Superior temporal gyrus (tissue), 1 donor: ENCODE measurements at regions not wholly inside any gene's neighbourhood (a gene's known extent, or its start where the extent isn't known, plus 50 kb on each side); places are given as distances from the start of the nearest gene placed in this dataset.
"Not testable (repeated sequence)": the region's sequence is repeated elsewhere in the genome, so short reads cannot be mapped to it uniquely, and the experiment has no call there.

Source experiments
- DNase-seq: peaks from one replicate; pipeline ENCODE4 v3.0.0-alpha.2; 2016; ENCODE audit errors: extremely low spot score

DNA sequence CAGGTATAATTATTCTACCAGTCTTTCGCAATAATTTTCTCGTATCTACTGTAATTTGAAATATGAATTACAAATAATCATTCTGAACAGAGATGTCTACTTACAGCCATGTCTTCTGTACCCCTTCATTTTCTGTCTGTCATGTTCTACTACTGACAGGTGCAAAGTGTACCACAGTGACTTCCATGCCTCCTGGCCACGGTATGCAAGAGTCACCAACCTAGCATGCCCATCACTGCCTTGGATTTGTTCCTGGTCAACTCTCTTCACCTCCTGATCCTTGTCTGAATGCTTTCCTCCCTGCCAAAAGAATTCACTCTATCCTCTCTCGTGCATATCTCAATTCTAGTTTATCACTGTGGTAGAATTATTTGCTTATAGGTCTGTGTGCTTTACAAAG is 755.4 kb downstream of the KCNJ2 start:
- DNase-seq, result no peak

DNA sequence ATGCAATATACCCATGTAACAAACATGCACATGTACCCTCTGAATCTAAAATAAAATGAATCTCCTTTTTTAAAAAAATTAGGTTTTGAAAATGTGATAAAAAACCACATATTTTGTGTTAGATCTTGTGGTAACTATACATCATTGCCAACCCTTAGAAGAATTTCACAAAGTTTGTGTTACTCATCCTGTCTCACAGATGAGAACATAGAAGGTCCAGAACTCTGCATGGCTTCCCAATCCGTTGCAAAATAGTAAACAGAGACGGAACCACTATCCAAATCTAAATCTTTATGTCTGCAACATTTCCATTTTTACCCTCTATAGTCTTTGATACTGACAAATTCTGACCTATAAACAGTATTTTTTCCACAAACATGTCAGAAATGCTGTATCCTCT is 759.9 kb downstream of the KCNJ2 start:
- no peak for DNase-seq

DNA sequence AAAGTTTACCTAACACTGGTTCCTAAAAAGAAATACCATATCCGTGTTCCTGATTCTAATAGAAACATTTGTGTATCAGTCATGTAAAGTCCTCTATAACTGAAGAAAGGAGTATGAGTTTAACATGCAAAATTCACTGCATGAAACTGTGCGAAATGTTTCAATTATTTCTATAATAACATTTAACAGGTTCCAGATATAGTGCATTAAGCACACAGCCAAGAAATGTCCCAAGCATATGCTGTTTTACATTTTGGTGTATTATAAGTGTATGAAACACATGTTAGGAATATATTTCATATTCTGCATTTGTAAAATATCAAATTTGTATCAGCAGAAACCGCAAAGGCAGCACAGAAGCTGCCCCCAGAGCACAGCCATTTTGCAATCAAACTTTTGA is 764.9 kb downstream of the KCNJ2 start:
- no peak for DNase-seq

DNA sequence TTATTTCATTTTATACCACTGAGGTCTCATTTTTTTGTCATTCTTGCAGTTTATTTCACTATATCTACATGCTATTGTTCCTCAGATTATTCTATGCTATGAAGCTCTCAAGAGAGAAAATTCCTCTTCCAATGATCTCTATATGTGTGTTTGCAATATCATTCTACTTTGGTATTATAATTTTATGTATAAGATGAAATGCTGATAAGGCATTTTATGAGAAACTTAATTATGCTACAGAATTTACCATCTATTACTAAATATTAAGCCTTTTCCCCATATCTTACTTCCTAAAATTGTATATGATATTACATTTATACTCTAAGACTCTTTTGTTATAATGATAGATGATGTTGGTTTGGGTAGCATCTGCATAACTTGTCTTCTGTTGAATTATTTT is 765.5 kb downstream of the KCNJ2 start:
- DNase-seq, result no peak

DNA sequence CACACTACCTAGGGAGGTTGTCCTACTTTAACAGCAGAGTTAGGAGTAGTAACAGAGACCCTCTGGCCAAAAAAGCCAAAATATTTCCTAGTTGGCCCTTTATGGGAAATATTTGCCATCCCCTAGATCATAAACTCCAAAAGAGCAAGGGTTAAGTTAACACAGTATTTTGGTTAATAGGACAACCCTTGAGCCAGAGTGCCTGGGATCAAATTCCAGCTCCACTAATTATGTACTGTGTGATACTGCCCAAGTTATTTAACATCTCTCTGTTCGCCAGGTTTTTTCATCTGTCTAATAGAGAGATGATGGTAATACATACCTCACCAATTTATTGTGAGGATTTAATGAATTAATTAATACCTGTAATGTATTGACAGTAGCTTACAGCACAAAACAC is 767.4 kb downstream of the KCNJ2 start:
- DNase-seq, result no peak

DNA sequence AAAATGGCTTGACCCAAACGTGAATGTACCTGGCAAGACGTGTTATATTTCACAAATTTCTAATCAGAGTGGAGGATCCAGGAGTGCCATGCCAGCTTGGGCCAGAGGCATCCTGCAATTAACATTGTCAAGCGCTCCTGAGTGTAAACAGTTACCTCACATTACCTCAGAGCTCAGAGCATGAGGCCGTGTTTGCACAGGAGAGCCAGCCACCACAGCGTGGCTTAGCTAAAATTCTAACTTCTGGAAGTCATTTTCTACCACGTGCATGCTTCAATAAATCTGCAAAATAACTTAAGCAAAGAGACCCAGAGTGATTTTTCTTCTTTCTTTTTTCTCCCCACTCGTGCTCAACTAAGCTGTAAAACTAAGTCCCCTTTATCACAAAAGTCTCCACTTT is 769.0 kb downstream of the KCNJ2 start:
- DNase-seq, result no peak

DNA sequence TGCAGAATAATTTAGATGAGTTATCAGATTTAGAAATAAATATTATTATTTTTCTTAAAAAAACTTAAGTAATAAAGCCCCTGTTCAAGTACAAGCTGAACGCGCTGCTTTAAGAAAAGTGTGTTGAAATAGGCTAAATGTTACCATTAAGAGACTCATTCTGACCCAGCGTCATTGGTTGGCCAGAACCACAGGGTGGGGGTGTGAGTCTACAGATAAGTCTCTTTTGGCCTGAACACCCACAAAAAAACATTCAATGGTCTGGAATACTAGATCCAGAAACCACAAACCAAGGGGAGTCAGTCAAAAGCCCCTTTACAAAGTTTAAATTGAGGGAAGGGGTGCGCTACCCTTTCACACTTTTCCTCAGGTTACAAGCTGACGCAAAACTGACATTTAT is 776.1 kb downstream of the KCNJ2 start:
- no peak for DNase-seq

DNA sequence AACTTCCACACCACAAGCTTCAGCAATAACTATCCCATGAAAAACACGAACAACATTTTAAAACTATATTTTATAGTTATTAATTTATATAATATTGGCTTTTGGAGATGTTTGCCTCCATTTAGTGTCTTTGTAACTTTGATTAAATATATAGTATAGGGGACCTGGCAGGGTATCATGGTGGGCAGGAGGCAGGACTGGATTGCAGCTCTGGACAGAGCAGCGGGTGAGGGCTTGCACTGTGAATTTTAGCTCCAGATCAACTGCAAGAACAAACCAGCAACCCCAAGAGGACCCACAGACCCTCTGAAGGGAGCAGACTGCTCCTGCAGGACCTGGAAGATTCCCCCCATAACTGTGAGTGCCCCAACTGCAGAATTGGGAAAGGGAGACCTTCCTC is 777.9 kb downstream of the KCNJ2 start:
- DNase-seq, result no peak

DNA sequence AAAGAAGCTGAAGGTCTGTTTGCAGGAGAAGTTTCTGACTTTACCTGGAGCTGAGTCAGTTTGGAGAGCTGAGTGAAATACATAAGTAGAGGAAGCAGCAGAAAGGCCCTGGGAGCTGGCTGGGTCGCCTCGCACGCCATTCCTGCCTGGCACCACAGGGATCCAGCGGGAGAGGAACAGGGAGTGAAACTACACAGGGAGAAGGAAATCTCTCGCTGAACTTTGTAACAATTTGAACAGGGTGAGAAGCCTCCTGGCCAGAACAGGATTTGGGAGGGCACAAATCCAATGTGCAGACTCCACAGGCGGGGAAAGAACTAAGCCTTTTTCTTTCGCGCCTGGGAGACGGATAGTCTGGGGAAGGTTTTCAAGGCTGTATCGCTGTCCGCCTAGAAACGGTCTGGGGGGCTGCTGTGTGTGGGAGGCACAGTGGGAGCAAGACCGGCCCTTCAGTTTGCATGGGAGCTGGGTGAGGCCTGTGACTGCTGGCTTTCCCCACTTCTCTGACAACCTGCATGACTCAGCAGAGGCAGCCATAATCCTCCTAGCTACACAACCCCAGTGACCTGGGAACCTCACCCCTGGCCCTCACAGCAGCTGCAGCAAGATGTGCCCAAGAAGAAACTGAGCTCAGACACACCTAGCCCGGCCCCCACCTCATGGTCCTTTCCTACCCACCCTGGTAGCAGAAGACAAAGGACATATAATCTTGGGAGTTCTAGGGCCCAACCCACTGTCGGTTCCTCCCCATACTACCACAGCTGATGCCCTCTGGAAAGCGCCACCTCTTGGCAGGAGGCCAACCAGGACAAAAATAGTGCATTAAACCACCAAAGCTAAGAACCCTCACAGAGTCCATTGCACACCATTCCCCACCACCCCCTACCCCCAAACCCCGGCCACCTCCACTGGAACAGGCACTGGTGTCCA is 778.6 kb downstream of the KCNJ2 start:
- DNase-seq, result no peak

DNA sequence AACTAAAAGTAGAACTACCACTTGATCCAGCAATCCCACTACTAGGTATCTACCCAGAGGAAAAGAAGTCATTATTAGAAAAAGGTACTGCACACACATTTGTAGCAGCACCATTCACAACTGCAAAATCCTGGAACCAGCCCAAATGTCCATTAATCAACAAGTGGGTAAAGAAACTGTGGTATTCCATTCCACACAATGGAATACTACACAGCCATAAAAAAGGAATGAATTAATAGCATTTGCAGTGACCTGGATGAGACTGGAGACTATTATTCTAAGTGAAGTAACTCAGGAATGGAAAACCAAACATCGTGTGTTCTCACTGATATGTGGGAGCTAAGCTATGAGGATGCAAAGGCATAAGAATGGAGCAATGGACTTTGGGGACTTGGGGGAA is 783.8 kb downstream of the KCNJ2 start:
- not testable (repeated sequence) for DNase-seq

DNA sequence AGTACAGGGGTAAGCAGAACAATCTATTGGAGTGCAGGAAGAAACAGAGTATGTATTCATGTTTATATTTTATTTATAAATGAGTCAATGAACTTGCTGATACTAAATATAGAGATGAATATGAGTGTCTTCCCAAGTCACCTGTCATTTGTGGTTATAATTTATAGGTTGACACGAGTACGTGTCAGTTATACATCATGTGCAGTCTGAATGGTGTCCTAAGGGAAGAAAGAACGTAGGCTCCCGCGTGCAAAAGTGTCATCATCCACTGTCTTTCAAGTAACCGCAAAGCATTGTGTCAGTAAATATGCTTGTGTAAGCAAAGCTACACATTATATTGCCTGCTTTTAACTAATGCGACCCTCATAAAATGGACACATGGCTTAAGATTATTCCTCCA is 786.1 kb downstream of the KCNJ2 start:
- DNase-seq, result no peak

DNA sequence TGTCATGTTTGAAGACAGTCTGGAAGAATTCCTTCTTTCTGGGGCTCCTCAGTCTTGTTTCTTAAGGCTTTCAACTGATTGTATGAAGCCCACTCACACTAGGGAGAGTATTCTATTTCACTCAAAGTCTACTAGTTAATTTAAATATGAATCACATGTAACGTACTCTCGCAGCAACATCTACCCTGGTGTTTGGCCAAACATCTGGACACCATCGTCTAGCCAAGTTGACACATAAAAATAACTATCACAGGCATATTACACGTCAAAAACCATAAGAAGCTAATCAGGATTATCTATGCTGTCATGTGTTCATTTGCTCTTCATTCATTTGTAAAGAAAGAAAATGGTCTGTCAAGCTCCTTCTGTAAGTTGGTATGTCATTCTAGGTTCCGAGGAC is 787.4 kb downstream of the KCNJ2 start:
- no peak for DNase-seq

DNA sequence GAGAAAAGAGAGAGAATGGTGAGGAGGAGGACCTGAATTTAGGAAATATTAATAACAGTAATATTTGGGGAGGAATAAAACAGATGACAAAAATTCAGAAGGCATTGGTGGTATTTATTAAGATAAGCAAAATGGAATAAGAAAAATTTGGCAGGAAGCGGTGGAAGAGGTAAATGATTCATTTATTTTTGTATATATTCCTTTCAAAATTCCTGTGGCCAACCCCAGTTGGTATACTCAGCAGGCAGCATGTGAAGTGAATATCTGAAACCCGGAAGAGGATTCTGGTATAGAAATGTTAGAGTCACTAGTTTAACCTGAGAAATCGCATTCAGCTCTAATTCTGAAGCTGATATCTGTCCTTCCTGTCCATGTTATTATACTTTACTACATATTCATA is 792.0 kb downstream of the KCNJ2 start:
- DNase-seq, result no peak

DNA sequence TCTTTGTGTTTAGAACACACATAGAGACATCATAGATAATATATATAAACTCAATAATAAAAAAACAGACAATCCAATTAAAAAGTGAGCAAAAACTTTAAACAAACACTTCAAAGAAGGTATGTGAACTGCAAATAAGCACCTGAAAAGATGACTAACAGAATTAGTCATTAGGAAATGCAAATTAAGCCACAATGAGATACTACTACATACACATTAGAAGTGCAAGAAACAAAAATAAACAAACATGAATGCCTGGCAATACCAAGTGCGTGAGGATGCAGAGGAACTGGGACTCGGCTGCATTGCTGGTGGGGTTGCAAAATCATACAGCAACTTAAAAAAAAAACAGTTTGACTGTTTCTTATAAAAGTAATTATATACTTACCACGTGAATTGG is 799.0 kb downstream of the KCNJ2 start:
- DNase-seq, result no peak

DNA sequence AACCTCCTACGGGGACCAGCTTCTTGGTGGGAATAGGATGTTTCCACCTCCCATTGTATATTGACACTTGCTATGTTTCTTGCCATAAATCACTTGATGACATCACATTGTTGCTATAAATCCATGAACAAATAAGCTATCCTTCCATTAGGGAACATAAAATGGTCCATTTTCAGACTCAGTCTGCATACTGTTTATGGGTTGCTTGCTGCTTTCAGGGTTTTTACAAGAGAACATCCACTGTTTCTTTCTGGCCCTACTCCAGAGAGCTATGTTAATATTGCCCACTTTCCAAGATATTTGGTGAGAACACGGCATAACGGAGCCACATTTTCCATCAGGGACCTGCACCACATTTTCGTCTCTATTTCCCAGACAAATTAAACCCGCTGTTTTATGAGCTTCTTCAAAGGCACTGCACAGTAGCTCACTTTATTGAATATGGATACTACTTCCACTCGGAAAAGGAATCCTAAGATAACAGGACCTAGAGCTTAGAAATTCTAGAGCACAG is 800.2 kb downstream of the KCNJ2 start:
- no peak for DNase-seq

DNA sequence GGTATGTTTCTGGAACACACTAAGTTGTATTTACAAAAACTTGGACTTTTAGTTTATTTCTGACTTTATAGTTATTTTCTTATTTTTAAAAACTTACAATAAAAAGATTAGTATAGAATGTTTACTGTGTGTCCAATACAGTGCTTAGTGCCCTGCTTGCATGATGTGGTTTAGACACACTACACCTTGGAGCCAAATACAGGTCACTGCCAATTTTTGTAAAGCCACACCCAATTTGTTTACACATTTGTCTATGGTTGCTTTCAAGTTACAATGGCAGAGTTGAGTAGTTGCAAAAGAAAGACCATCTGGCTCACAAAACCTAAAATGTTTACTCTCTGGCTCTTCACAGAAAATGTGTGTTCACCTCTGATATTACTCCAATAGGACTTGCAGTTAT is 807.1 kb downstream of the KCNJ2 start:
- no peak for DNase-seq

DNA sequence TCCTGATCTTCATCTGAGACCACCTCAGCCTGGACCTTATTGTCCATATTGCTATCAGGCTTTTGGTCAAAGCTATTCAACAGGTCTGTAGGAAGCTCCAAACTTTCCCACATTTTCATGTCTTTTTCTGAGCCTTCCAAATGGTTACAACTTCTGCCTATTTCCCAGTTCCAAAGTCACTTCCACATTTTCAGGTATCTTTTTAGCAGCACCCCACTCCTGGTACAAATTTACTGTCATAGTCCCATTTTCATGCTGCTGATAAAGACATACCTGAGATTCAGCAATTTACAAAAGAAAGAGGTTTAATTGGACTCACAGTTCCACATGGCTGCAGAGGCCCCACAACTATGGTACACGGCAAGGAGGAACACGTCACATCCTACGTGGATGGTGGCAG is 815.5 kb downstream of the KCNJ2 start:
- no peak for DNase-seq

DNA sequence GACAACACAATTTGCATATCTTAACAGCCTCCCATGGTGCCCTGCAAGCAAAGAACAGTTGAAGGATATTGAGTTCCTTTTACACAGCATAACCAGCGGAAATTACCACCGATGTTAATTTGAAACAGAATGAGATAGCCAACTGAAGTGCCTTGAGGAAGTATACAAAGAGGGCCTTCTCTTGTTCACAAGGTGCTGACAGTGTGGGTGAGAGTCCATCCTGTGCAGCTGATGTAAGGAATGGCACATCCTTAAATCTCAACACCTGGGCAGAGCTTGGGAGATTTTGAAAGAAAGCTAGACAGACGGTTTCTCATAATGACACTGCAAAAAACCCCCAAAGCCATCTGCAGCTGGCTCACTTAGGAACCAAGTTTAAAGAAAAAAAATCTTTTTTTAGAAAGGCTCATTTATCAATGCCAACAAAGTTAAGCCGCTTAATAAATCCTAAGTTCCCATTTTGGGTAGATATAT is 818.6 kb downstream of the KCNJ2 start:
- no peak for DNase-seq

DNA sequence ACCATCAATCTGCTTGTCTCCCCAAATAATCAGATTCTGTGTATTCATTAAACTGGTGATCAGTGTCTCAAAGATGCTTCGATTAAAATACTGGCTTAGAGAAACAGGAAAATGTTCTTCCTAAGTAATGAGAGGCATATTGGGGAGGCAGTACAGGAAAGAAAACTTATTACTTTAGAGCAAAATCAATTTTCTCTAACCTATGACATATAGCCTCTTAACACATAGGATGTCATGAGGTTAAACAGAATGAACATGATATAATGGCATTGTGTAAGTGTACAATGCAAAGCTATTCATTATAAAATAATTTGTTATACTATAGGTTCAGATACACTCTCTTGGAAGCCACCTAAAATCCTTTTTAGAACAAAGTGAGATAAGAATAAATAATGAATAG is 819.3 kb downstream of the KCNJ2 start:
- no peak for DNase-seq

DNA sequence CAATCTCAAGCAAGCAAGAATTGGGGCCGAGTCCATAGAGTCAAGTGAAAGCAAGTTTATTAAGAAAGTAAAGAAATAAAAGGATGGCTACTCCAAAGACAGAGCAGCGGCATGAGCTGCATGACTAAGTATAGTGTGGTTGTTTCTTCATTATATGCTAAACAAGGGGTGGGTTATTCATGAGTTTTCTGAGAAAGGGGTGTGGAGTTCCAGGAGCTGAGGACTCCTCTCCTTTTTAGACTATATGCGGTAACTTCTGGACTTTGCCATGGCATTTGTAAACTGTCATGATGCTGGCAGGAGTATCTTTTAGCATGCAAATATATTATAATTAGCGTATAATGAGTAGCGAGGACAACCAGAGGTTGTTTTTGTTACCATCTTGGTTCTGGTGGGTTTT is 819.9 kb downstream of the KCNJ2 start:
- DNase-seq, result no peak

DNA sequence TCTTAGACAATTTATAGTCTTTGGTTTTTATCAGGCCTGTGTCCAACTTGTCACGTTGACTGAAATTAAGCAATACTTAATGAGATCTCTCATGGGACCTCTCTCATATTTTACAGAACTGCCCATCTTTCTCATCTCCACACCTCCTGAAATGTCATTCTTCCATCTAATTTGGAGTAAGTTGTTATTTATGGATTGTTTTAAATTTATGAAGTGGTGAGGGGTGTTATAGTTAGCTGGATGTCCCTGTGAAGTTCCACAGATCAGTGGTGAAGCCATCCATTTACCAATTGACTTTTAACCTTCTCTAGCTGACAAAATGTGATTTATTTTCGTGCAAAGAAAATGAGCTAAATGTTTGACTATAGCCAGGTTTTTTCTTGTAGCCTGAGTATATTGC is 824.9 kb downstream of the KCNJ2 start:
- DNase-seq, result no peak

DNA sequence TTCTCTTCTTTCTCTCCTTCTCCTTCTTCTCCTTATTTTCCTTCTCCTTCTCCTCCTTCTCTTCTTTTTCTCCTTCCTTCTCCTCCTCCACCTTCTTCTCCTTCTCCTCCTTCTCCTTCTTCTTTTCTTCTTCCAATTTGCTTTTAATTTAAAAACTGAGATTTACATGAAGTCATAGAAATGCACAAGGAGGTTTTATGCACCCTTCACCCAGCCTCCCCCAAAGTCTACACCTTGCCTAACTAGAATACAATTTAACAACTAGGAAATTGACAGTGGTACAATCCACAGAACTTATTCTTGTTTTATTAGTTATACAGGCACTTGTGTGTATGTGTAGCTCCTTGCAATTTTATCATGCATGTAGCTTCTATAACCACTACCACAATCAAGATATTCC is 826.7 kb downstream of the KCNJ2 start:
- no peak for DNase-seq

DNA sequence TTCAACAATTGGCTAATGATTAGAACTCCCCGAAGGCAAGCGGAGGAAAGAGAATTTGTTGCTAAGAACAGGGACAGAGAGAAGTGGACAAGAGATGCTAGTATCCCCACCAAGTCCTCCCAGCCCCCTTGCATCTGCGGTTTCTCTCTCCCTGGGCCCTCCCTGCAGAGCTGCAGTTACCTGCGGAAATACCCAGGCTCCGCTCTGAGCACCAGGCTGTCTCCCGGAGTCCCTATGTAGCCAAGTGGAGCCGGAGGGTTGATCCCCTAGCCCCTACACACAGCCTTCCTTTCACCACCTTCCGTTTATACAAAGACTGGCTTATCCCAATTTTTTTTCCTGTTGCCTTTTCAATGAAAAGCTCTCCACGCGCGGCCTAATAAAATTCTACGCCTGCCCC is 834.4 kb downstream of the KCNJ2 start:
- no peak for DNase-seq

DNA sequence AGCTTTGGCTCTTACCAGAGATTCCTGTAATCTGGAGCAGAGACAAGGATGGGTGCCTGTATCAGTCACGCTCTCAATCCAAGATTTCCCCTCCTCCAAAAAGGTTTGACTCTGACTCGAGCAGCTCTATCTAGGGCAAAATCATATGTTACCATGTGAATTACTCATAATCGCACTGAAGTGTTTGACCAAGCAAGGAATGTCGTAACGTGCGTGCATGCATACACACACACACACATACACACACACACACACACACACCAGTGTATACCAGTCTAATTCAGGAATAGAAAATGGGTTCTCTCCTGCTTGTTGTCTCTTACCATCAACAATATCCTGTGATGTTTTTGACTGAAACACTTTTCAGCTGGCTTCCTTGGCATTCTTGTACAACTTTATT is 835.1 kb downstream of the KCNJ2 start:
- DNase-seq, result no peak
